Fibroblast of lung (primary cell): ENCODE measurements at regions not wholly inside any gene's neighbourhood (a gene's known extent, or its start where the extent isn't known, plus 50 kb on each side); places are given as distances from the start of the nearest gene placed in this dataset.

Experiments used
- DNase-seq, 2 donors: peaks; one replicate each; pipeline versions ENCODE4 v3.0.0 to v3.0.0-alpha.2; 2010; ENCODE audit warnings: low read depth in 2 of 2
- H2AFZ ChIP-seq: 2 replicates; pipeline ENCODE4 v1.5.1; 2012; ENCODE audit warnings: low read length, control low read depth, inconsistent platforms
- H3K27ac ChIP-seq: 2 replicates; pipeline ENCODE4 v1.5.1; 2011; ENCODE audit warnings: low read length, control low read depth; ENCODE audit not compliant: insufficient read depth
- H3K27me3 ChIP-seq: 2 replicates; pipeline ENCODE4 v1.5.1; 2011; ENCODE audit warnings: mild to moderate bottlenecking, low read length; ENCODE audit not compliant: control insufficient read depth, insufficient read depth
- H3K36me3 ChIP-seq: 2 replicates; pipeline ENCODE4 v1.5.1; 2011; ENCODE audit warnings: low read length; ENCODE audit not compliant: control insufficient read depth, insufficient read depth
- H3K4me1 ChIP-seq: 2 replicates; pipeline ENCODE4 v1.5.1; 2011; ENCODE audit warnings: low read length; ENCODE audit not compliant: control insufficient read depth, insufficient read depth; ENCODE audit errors: extremely low read depth
- H3K4me2 ChIP-seq: 2 replicates; pipeline ENCODE4 v1.5.1; 2011; ENCODE audit warnings: low read length, control low read depth; ENCODE audit not compliant: insufficient read depth; ENCODE audit errors: extremely low read depth
- H3K4me3 ChIP-seq, 4 experiments: fragments of 200-600 bp in 1 of 4; sonication (generic) in 1 of 4; replicated peaks in 1 of 4; 2 replicates each; pipeline ENCODE4 v1.5.1; 2011 to 2016; ENCODE audit warnings: low read length in 4 of 4, low read depth in 3 of 4, mild to moderate bottlenecking in 3 of 4, control low read depth in 2 of 4, inconsistent platforms in 1 of 4, mixed read lengths in 1 of 4; ENCODE audit not compliant: insufficient read depth in 1 of 4; ENCODE audit errors: control extremely low read depth in 1 of 4
- H3K79me2 ChIP-seq: 2 replicates; pipeline ENCODE4 v1.5.1; 2012; ENCODE audit warnings: mild to moderate bottlenecking, low read length, inconsistent platforms; ENCODE audit not compliant: control insufficient read depth, insufficient read depth
- H3K9ac ChIP-seq: 2 replicates; pipeline ENCODE4 v1.5.1; 2011; ENCODE audit warnings: mild to moderate bottlenecking, low read length, control low read depth; ENCODE audit not compliant: insufficient read depth
- H3K9me3 ChIP-seq: 2 replicates; pipeline ENCODE4 v1.5.1; 2012; ENCODE audit warnings: low read depth, low read length; ENCODE audit not compliant: control insufficient read depth, insufficient read depth
- H4K20me1 ChIP-seq: 2 replicates; pipeline ENCODE4 v1.5.1; 2011; ENCODE audit warnings: low read length; ENCODE audit not compliant: control insufficient read depth, insufficient read depth; ENCODE audit errors: extremely low read depth
- CTCF ChIP-seq, 2 donors: IDR thresholded peaks in 1 of 2; conservative IDR thresholded peaks in 1 of 2; 1 replicate in 1 of 2; 2 replicates in 1 of 2; pipeline ENCODE4 v1.5.1; 2011 to 2012; ENCODE audit warnings: low read length in 2 of 2, control low read depth in 1 of 2, inconsistent platforms in 1 of 2, low read depth in 1 of 2, mild to moderate bottlenecking in 1 of 2
- EZH2 ChIP-seq: IDR thresholded peaks from 2 replicates; pipeline ENCODE4 v1.5.1; 2012; ENCODE audit warnings: low read length, control low read depth, mild to moderate bottlenecking; ENCODE audit errors: missing control alignments

- Histone ChIP-seq H3K4me2 (peak overlapping the region; percentile 42), H3K4me3 (no peak overlapping the region), H3K27ac (no peak overlapping the region), H2AFZ (no peak overlapping the region), H3K9me3 (no peaks in the 10 kb centered on the region), H4K20me1 (no peaks in the 10 kb centered on the region), H3K4me1 (peaks cover 2% of the 10 kb centered on the region), H3K36me3 (no peaks in the 10 kb centered on the region), H3K27me3 (no peaks in the 10 kb centered on the region), H3K9ac (no peak overlapping the region), H3K79me2 (no peaks in the 10 kb centered on the region)
- TF ChIP-seq EZH2 (no peak), CTCF (conservative IDR thresholded peaks at IDR 0.05 in 1 of 2, IDR thresholded peaks at IDR 0.05 in 1 of 2; ENCODE audit: low read depth in 1 of 2, low read length in 2 of 2) (no peak)
- DNase-seq = peak; percentile 31 to 52
Observed at GRCh38 chr2:54042341-54042740, 71.5 kb upstream of the PSME4 start.

GRCh38 chr2:54041135-54041534 is 70.3 kb upstream of the PSME4 start:
- no peak overlapping the region for H3K27ac ChIP-seq
- H3K36me3 ChIP-seq = no peaks in the 10 kb centered on the region
- H3K4me1 ChIP-seq = peaks cover 2% of the 10 kb centered on the region
- no peaks in the 10 kb centered on the region for H4K20me1 ChIP-seq
- no peak overlapping the region for H3K4me3 ChIP-seq
- H3K27me3 ChIP-seq = no peaks in the 10 kb centered on the region
- H3K4me2 ChIP-seq = no peak overlapping the region
- H3K9me3 ChIP-seq = no peaks in the 10 kb centered on the region
- no peak overlapping the region for H3K9ac ChIP-seq
- TF ChIP-seq EZH2 (no peak), CTCF (conservative IDR thresholded peaks at IDR 0.05 in 1 of 2, IDR thresholded peaks at IDR 0.05 in 1 of 2; ENCODE audit: low read depth in 1 of 2, low read length in 2 of 2) (no peak)
- H2AFZ ChIP-seq = no peak overlapping the region
- H3K79me2 ChIP-seq = no peaks in the 10 kb centered on the region
- DNase-seq = peak in 1 of 2 donors; percentile 43

- H3K27ac ChIP-seq = no peak overlapping the region
- no peaks in the 10 kb centered on the region for H3K36me3 ChIP-seq
- H3K4me2 ChIP-seq = no peak overlapping the region
- H3K4me3 ChIP-seq = no peak overlapping the region
- TF ChIP-seq EZH2 (no peak), CTCF (conservative IDR thresholded peaks at IDR 0.05 in 1 of 2, IDR thresholded peaks at IDR 0.05 in 1 of 2; ENCODE audit: low read depth in 1 of 2, low read length in 2 of 2) (no peak)
- no peaks in the 10 kb centered on the region for H3K9me3 ChIP-seq
- H3K79me2 ChIP-seq = no peaks in the 10 kb centered on the region
- no peak overlapping the region for H2AFZ ChIP-seq
- peaks cover 2% of the 10 kb centered on the region for H3K4me1 ChIP-seq
- no peak overlapping the region for H3K9ac ChIP-seq
- H3K27me3 ChIP-seq = no peaks in the 10 kb centered on the region
- DNase-seq = no peak
- H4K20me1 ChIP-seq = no peaks in the 10 kb centered on the region
Observed at GRCh38 chr2:54040685-54041084, 69.9 kb upstream of the PSME4 start.
